ENCODE measurements at regions not wholly inside any gene's neighbourhood (a gene's known extent, or its start where the extent isn't known, plus 50 kb on each side); places are given as distances from the start of the nearest gene placed in this dataset.

GRCh38 chr6:23589811-23590210 is 536.2 kb upstream of the NRSN1 start:
- H3K9me3 ChIP-seq (ENCODE audit: low read length) = no peaks in the 10 kb centered on the region
- H3F3A ChIP-seq (ENCODE audit: insufficient read depth, low read length, poor library complexity, severe bottlenecking) = no peaks in the 10 kb centered on the region
- H2AFZ ChIP-seq (ENCODE audit: low read depth, low read length) = no peak overlapping the region
- H3K9me2 ChIP-seq (ENCODE audit: insufficient read depth, low read length) = no peaks in the 10 kb centered on the region
- H3K4me3 ChIP-seq (ENCODE audit: low read length) = no peak overlapping the region
- no peaks in the 10 kb centered on the region for H3K36me3 ChIP-seq (ENCODE audit: insufficient read depth, low read length)
- no peak overlapping the region for H3K27ac ChIP-seq (ENCODE audit: low read length)
- TF ChIP-seq EP300 (conservative IDR thresholded peaks at IDR 0.05; ENCODE audit: poor library complexity, severe bottlenecking) = no peak
- TF ChIP-seq, protein P1, sequence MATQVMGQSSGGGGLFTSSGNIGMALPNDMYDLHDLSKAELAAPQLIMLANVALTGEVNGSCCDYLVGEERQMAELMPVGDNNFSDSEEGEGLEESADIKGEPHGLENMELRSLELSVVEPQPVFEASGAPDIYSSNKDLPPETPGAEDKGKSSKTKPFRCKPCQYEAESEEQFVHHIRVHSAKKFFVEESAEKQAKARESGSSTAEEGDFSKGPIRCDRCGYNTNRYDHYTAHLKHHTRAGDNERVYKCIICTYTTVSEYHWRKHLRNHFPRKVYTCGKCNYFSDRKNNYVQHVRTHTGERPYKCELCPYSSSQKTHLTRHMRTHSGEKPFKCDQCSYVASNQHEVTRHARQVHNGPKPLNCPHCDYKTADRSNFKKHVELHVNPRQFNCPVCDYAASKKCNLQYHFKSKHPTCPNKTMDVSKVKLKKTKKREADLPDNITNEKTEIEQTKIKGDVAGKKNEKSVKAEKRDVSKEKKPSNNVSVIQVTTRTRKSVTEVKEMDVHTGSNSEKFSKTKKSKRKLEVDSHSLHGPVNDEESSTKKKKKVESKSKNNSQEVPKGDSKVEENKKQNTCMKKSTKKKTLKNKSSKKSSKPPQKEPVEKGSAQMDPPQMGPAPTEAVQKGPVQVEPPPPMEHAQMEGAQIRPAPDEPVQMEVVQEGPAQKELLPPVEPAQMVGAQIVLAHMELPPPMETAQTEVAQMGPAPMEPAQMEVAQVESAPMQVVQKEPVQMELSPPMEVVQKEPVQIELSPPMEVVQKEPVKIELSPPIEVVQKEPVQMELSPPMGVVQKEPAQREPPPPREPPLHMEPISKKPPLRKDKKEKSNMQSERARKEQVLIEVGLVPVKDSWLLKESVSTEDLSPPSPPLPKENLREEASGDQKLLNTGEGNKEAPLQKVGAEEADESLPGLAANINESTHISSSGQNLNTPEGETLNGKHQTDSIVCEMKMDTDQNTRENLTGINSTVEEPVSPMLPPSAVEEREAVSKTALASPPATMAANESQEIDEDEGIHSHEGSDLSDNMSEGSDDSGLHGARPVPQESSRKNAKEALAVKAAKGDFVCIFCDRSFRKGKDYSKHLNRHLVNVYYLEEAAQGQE (IDR thresholded peaks at IDR 0.05; ENCODE audit: borderline replicate concordance) = no peak
- no peak for TF ChIP-seq RAD21 (conservative IDR thresholded peaks at IDR 0.05)
- no peak for TF ChIP-seq POLR2AphosphoS5 (IDR thresholded peaks at IDR 0.05)
- no peak for TF ChIP-seq SMC3 (conservative IDR thresholded peaks at IDR 0.05; ENCODE audit: poor library complexity)
- TF ChIP-seq EZH2 (IDR thresholded peaks at IDR 0.05; ENCODE audit: borderline replicate concordance, insufficient read depth, low read length, poor library complexity, severe bottlenecking) = no peak
- TF ChIP-seq TAF1 (IDR thresholded peaks at IDR 0.05; ENCODE audit: low read depth) = no peak
- TF ChIP-seq, protein P2, sequence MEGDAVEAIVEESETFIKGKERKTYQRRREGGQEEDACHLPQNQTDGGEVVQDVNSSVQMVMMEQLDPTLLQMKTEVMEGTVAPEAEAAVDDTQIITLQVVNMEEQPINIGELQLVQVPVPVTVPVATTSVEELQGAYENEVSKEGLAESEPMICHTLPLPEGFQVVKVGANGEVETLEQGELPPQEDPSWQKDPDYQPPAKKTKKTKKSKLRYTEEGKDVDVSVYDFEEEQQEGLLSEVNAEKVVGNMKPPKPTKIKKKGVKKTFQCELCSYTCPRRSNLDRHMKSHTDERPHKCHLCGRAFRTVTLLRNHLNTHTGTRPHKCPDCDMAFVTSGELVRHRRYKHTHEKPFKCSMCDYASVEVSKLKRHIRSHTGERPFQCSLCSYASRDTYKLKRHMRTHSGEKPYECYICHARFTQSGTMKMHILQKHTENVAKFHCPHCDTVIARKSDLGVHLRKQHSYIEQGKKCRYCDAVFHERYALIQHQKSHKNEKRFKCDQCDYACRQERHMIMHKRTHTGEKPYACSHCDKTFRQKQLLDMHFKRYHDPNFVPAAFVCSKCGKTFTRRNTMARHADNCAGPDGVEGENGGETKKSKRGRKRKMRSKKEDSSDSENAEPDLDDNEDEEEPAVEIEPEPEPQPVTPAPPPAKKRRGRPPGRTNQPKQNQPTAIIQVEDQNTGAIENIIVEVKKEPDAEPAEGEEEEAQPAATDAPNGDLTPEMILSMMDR (IDR thresholded peaks at IDR 0.05; ENCODE audit: poor library complexity, severe bottlenecking) = no peak
- TF ChIP-seq MXI1 (conservative IDR thresholded peaks at IDR 0.05; ENCODE audit: poor library complexity, severe bottlenecking) = no peak
- H3K79me2 ChIP-seq (replicated peaks; ENCODE audit: insufficient read depth, low read length) = no peaks in the 10 kb centered on the region
- no peak overlapping the region for H3K4me2 ChIP-seq (ENCODE audit: low read length)
- no peaks in the 10 kb centered on the region for H3K27me3 ChIP-seq (ENCODE audit: insufficient read depth, low read depth, low read length)
- no peaks in the 10 kb centered on the region for H4K20me1 ChIP-seq (ENCODE audit: insufficient read depth)
- no peak overlapping the region for H3K9ac ChIP-seq (ENCODE audit: low read length)

- Histone ChIP-seq H3K4me2 (ENCODE audit: low read length) (no peak overlapping the region), H3K27me3 (ENCODE audit: insufficient read depth, low read depth, low read length) (no peaks in the 10 kb centered on the region), H2AFZ (ENCODE audit: low read depth, low read length) (no peak overlapping the region), H4K20me1 (ENCODE audit: insufficient read depth) (no peaks in the 10 kb centered on the region), H3F3A (ENCODE audit: insufficient read depth, low read length, poor library complexity, severe bottlenecking) (no peaks in the 10 kb centered on the region), H3K27ac (ENCODE audit: low read length) (no peak overlapping the region), H3K9me3 (ENCODE audit: low read length) (no peaks in the 10 kb centered on the region), H3K36me3 (ENCODE audit: insufficient read depth, low read length) (no peaks in the 10 kb centered on the region), H3K4me3 (ENCODE audit: low read length) (no peak overlapping the region), H3K9me2 (ENCODE audit: insufficient read depth, low read length) (no peaks in the 10 kb centered on the region), H3K9ac (ENCODE audit: low read length) (no peak overlapping the region), H3K79me2 (replicated peaks; ENCODE audit: insufficient read depth, low read length) (no peaks in the 10 kb centered on the region)
- TF ChIP-seq EZH2 (IDR thresholded peaks at IDR 0.05; ENCODE audit: borderline replicate concordance, insufficient read depth, low read length, poor library complexity, severe bottlenecking) = no peak
- no peak for TF ChIP-seq EP300 (conservative IDR thresholded peaks at IDR 0.05; ENCODE audit: poor library complexity, severe bottlenecking)
- TF ChIP-seq, protein P2 (IDR thresholded peaks at IDR 0.05; ENCODE audit: poor library complexity, severe bottlenecking) = no peak
Measured at GRCh38 chr6:23590498-23591126, 535.4 kb upstream of the NRSN1 start.

Data from neural cell (in vitro differentiated cells).